ENCODE measurements at regions not wholly inside any gene's neighbourhood (a gene's known extent, or its start where the extent isn't known, plus 50 kb on each side); places are given as distances from the start of the nearest gene placed in this dataset.

DNA sequence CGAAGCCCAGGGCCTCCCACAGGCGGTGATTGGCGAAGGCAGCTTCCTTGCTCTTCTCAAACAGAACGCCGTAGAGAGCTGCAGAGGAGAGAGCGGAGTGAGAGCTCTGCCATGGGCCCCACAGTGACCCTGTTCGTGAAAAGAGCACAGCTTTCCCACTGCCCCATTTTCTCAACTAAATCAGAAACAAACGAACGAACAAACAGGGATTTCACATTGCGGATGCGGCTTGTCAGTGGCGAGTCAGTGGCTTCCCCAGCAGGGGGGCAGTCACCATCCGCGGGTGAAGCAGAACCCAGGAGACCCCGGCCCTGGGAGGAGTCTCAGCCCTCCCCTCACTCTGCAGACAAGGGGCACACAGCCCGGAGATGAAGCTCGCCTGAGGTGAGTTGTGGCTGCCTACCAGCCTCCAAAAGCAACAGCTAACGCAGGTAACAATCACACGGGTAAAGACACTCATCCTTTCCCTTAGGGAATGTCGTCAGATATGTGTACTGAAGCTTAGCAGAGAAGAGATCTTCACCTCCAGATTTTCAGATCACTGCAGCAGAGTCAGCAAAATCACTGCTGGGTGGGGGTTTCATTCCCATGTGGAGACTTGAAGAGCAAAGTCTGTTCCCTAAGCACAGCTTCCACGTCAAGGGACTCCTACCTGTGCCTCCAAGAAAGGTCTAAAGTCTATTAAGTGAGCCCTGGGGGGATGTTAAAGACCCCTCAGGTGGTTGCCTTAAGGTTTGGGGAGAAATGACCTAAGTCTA lies 51.2 kb upstream of the GPR31 start:
- Histone ChIP-seq H3K27ac (ENCODE audit: low read depth, low read length, poor library complexity, severe bottlenecking) (no peak overlapping the region), H3K4me1 (ENCODE audit: insufficient read depth, low read length, poor library complexity, severe bottlenecking) (no peaks in the 10 kb centered on the region), H3K9me3 (ENCODE audit: low read depth, low read length, poor library complexity, severe bottlenecking) (no peaks in the 10 kb centered on the region), H3K27me3 (replicated peaks; ENCODE audit: insufficient read depth, low read depth, low read length, poor library complexity) (no peaks in the 10 kb centered on the region), H3K36me3 (ENCODE audit: insufficient read depth, low read length, poor library complexity, severe bottlenecking) (no peaks in the 10 kb centered on the region), H3K4me3 (ENCODE audit: low read depth, low read length, poor library complexity, severe bottlenecking) (no peak overlapping the region)
- ChIA-PET POLR2A (ENCODE audit: low non-redundant PET) (no interaction called here), CTCF (no interaction called here)
- no TSS peak for BruUV-seq (replicated peaks)
- TF ChIP-seq EZH2 (IDR thresholded peaks at IDR 0.05; ENCODE audit: borderline replicate concordance, low read depth, low read length, poor library complexity, severe bottlenecking) = no peak
- TF ChIP-seq, protein P1, sequence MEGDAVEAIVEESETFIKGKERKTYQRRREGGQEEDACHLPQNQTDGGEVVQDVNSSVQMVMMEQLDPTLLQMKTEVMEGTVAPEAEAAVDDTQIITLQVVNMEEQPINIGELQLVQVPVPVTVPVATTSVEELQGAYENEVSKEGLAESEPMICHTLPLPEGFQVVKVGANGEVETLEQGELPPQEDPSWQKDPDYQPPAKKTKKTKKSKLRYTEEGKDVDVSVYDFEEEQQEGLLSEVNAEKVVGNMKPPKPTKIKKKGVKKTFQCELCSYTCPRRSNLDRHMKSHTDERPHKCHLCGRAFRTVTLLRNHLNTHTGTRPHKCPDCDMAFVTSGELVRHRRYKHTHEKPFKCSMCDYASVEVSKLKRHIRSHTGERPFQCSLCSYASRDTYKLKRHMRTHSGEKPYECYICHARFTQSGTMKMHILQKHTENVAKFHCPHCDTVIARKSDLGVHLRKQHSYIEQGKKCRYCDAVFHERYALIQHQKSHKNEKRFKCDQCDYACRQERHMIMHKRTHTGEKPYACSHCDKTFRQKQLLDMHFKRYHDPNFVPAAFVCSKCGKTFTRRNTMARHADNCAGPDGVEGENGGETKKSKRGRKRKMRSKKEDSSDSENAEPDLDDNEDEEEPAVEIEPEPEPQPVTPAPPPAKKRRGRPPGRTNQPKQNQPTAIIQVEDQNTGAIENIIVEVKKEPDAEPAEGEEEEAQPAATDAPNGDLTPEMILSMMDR (conservative IDR thresholded peaks at IDR 0.05; ENCODE audit: low read depth, low read length) = no peak
- intact Hi-C loops (cut with micrococcal nuclease; ENCODE audit: unreplicated experiment) = no loop called here
- DNase-seq (ENCODE audit: low spot score) = no peak

- CTCF ChIA-PET = no interaction called here
- Histone ChIP-seq H3K27ac (ENCODE audit: low read depth, low read length, poor library complexity, severe bottlenecking) (no peak overlapping the region), H3K36me3 (ENCODE audit: insufficient read depth, low read length, poor library complexity, severe bottlenecking) (no peaks in the 10 kb centered on the region), H3K27me3 (replicated peaks; ENCODE audit: insufficient read depth, low read depth, low read length, poor library complexity) (no peaks in the 10 kb centered on the region), H3K9me3 (ENCODE audit: low read depth, low read length, poor library complexity, severe bottlenecking) (no peaks in the 10 kb centered on the region), H3K4me3 (ENCODE audit: low read depth, low read length, poor library complexity, severe bottlenecking) (no peak overlapping the region), H3K4me1 (ENCODE audit: insufficient read depth, low read length, poor library complexity, severe bottlenecking) (no peaks in the 10 kb centered on the region)
- BruUV-seq (replicated peaks) = no TSS peak
- intact Hi-C loops (cut with micrococcal nuclease; ENCODE audit: unreplicated experiment) = no loop called here
- TF ChIP-seq, protein P1 (conservative IDR thresholded peaks at IDR 0.05; ENCODE audit: low read depth, low read length) = no peak
- TF ChIP-seq EZH2 (IDR thresholded peaks at IDR 0.05; ENCODE audit: borderline replicate concordance, low read depth, low read length, poor library complexity, severe bottlenecking) = no peak
- POLR2A ChIA-PET (ENCODE audit: low non-redundant PET) = no interaction called here
- no peak for DNase-seq (ENCODE audit: low spot score)
Observed at GRCh38 chr6:167209577-167209975, 51.8 kb upstream of the GPR31 start.

- no peaks in the 10 kb centered on the region for H3K27me3 ChIP-seq (replicated peaks; ENCODE audit: insufficient read depth, low read depth, low read length, poor library complexity)
- DNase-seq (ENCODE audit: low spot score) = no peak
- H3K27ac ChIP-seq (ENCODE audit: low read depth, low read length, poor library complexity, severe bottlenecking) = no peak overlapping the region
- H3K9me3 ChIP-seq (ENCODE audit: low read depth, low read length, poor library complexity, severe bottlenecking) = no peaks in the 10 kb centered on the region
- no peak for TF ChIP-seq EZH2 (IDR thresholded peaks at IDR 0.05; ENCODE audit: borderline replicate concordance, low read depth, low read length, poor library complexity, severe bottlenecking)
- TF ChIP-seq, protein P1 (conservative IDR thresholded peaks at IDR 0.05; ENCODE audit: low read depth, low read length) = no peak
- no peaks in the 10 kb centered on the region for H3K4me1 ChIP-seq (ENCODE audit: insufficient read depth, low read length, poor library complexity, severe bottlenecking)
- intact Hi-C loops (cut with micrococcal nuclease; ENCODE audit: unreplicated experiment) = no loop called here
- no peaks in the 10 kb centered on the region for H3K36me3 ChIP-seq (ENCODE audit: insufficient read depth, low read length, poor library complexity, severe bottlenecking)
- H3K4me3 ChIP-seq (ENCODE audit: low read depth, low read length, poor library complexity, severe bottlenecking) = no peak overlapping the region
- ChIA-PET CTCF (no interaction called here), POLR2A (ENCODE audit: low non-redundant PET) (no interaction called here)
- no TSS peak for BruUV-seq (replicated peaks)
Observed at GRCh38 chr6:167210375-167211294, 52.9 kb upstream of the GPR31 start.
